ENCODE measurements at regions not wholly inside any gene's neighbourhood (a gene's known extent, or its start where the extent isn't known, plus 50 kb on each side); places are given as distances from the start of the nearest gene placed in this dataset.
"Not testable (repeated sequence)": the region's sequence is repeated elsewhere in the genome, so short reads cannot be mapped to it uniquely, and the experiment has no call there.

- TF ChIP-seq, protein P1, sequence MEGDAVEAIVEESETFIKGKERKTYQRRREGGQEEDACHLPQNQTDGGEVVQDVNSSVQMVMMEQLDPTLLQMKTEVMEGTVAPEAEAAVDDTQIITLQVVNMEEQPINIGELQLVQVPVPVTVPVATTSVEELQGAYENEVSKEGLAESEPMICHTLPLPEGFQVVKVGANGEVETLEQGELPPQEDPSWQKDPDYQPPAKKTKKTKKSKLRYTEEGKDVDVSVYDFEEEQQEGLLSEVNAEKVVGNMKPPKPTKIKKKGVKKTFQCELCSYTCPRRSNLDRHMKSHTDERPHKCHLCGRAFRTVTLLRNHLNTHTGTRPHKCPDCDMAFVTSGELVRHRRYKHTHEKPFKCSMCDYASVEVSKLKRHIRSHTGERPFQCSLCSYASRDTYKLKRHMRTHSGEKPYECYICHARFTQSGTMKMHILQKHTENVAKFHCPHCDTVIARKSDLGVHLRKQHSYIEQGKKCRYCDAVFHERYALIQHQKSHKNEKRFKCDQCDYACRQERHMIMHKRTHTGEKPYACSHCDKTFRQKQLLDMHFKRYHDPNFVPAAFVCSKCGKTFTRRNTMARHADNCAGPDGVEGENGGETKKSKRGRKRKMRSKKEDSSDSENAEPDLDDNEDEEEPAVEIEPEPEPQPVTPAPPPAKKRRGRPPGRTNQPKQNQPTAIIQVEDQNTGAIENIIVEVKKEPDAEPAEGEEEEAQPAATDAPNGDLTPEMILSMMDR (IDR thresholded peaks at IDR 0.05; ENCODE audit: extremely low read depth, missing control alignments) = no peak
- no peak for DNase-seq (ENCODE audit: low spot score)
Measured at GRCh38 chr5:167850911-167851310, 440.5 kb upstream of the WWC1 start.

- TF ChIP-seq, protein P1 (IDR thresholded peaks at IDR 0.05; ENCODE audit: extremely low read depth, missing control alignments) = no peak
- no peak for DNase-seq (ENCODE audit: low spot score)
Measured at GRCh38 chr5:167851416-167851815, 440.0 kb upstream of the WWC1 start.

GRCh38 chr5:167852515-167852914 is 438.9 kb upstream of the WWC1 start:
- TF ChIP-seq, protein P1 (IDR thresholded peaks at IDR 0.05; ENCODE audit: extremely low read depth, missing control alignments) = no peak
- DNase-seq (ENCODE audit: low spot score) = no peak

DNA sequence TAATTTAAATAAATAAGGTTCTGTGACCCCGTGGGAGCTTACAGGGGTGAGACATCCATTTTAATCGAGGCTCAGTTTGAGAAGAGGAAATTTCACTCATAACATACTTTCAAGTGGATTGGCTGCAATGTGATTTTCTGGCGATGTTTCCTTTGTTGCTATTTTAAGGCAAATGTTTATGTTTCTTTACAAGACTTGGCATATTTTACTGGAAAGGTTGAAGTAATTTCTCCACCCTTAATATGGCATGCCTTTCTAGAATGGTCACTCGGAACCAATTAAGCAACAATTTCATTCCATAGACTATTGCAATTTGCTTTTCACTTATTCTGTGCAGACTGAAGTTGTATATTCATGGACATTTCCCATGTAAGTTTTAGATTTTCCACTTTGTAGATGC is 438.0 kb upstream of the WWC1 start:
- TF ChIP-seq, protein P1 (IDR thresholded peaks at IDR 0.05; ENCODE audit: extremely low read depth, missing control alignments) = no peak
- DNase-seq (ENCODE audit: low spot score) = no peak

DNA sequence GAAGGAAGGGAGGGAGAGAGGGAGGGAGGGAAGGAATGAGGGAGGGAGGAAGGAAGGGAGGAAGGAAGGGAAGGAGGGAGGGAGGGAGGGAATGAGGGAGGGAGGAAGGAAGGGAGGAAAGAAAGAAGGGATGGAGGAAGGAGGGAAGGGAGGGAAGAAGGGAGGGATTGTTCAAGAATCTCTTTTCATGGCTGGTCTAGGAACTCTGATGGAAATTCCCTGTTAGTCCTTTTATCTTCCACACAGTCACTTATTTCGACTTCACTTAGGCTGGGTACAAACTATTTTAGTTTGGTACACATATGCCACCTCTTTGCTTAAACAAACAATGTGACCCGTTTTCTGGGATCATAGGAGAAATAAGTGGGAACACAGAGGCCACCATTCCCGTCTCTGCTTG is 435.6 kb upstream of the WWC1 start:
- no peak for DNase-seq (ENCODE audit: low spot score)
- TF ChIP-seq, protein P1 (IDR thresholded peaks at IDR 0.05; ENCODE audit: extremely low read depth, missing control alignments) = no peak

DNA sequence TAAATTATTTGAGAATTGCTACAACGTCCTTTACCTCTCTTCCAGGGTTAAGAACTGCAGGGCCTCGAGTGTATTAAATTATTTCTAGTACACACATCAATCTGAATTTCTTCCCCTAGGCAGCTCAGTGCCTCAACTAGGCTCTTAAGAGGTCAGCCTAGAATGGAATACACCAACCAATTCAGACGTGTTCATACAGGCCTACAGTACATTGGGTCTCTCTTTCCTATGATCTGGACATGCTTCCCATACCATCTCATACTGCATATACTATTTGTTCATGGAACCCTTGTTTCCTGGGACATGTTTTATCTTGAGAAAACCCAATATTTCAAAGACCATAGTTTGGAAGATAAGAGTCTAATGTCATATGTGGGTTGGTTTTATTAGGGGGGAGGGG is 434.1 kb upstream of the WWC1 start:
- TF ChIP-seq, protein P1 (IDR thresholded peaks at IDR 0.05; ENCODE audit: extremely low read depth, missing control alignments) = no peak
- no peak for DNase-seq (ENCODE audit: low spot score)

- DNase-seq (ENCODE audit: low spot score) = not testable (repeated sequence)
Measured at GRCh38 chr5:167858186-167858855, 433.1 kb upstream of the WWC1 start.
